K562 (cell line): ENCODE measurements at regions not wholly inside any gene's neighbourhood (a gene's known extent, or its start where the extent isn't known, plus 50 kb on each side); places are given as distances from the start of the nearest gene placed in this dataset.
A peak's percentile ranks its signal among the peaks of the same experiment; 100 is the strongest.

Experiments used
- BDP1 ChIP-seq: IDR thresholded peaks from 3 replicates; pipeline ENCODE4 v1.6.1; 2011; ENCODE audit not compliant: insufficient read length, insufficient read depth
- CBFA2T3 ChIP-seq: fragments of 450-650 bp; IDR thresholded peaks from 2 replicates; pipeline ENCODE4 v1.6.1; 2017
- ESRRB ChIP-seq: fragments of 250-450 bp; sonication (Bioruptor Pico); IDR thresholded peaks from 2 replicates; pipeline ENCODE4 v1.5.0; 2020; ENCODE audit warnings: mild to moderate bottlenecking, moderate library complexity, borderline replicate concordance
- HNRNPH1 ChIP-seq: fragments of 200-400 bp; formaldehyde crosslinking; optimal IDR thresholded peaks from 2 replicates; pipeline ENCODE3; 2017; ENCODE audit warnings: low read depth, mild to moderate bottlenecking, low read length, moderate library complexity
- HNRNPL ChIP-seq: fragments of 200-400 bp; formaldehyde crosslinking; IDR thresholded peaks from 2 replicates; pipeline ENCODE4 v1.6.1; 2017; ENCODE audit warnings: low read depth, mild to moderate bottlenecking, low read length
- MEF2A ChIP-seq: IDR thresholded peaks from 2 replicates; pipeline ENCODE4 v1.6.1; 2011; ENCODE audit warnings: low read depth, mild to moderate bottlenecking, low read length, moderate library complexity; ENCODE audit not compliant: control insufficient read depth
- NCOA4 ChIP-seq: fragments of 450-650 bp; IDR thresholded peaks from 2 replicates; pipeline ENCODE4 v1.6.1; 2018; ENCODE audit warnings: mild to moderate bottlenecking; ENCODE audit not compliant: partially characterized antibody
- RB1 ChIP-seq: fragments of 450-650 bp; IDR thresholded peaks from 2 replicates; pipeline ENCODE4 v1.6.1; 2017; ENCODE audit warnings: low read depth, mild to moderate bottlenecking
- SOX6 ChIP-seq: fragments of 450-650 bp; IDR thresholded peaks from 2 replicates; pipeline ENCODE4 v1.6.1; 2014; ENCODE audit warnings: mild to moderate bottlenecking
- ZNF146 ChIP-seq: IDR thresholded peaks from one replicate; pipeline ENCODE4 v1.6.1; 2018; ENCODE audit warnings: missing compliant biosample characterization; ENCODE audit not compliant: unreplicated experiment
- ZNF644 ChIP-seq: fragments of 200-800 bp; sonication (Bioruptor generic); IDR thresholded peaks from 2 replicates; pipeline ENCODE4 v1.6.1; 2016; ENCODE audit warnings: low read depth, missing genetic modification characterization, missing compliant biosample characterization
- ZNF780A ChIP-seq: fragments of 250-450 bp; sonication (Bioruptor Pico); IDR thresholded peaks from 2 replicates; pipeline ENCODE4 v1.5.0; 2021; ENCODE audit warnings: mild to moderate bottlenecking
- TF ChIP-seq, protein P1 (sequence below), 2 experiments: fragments of 450-650 bp; IDR thresholded peaks; 2 replicates each; pipeline ENCODE4 v1.6.1; 2018; ENCODE audit warnings: mild to moderate bottlenecking in 2 of 2, low read depth in 1 of 2; ENCODE audit not compliant: partially characterized antibody in 2 of 2
- TF ChIP-seq, protein P2 (sequence below): fragments of 450-650 bp; IDR thresholded peaks from 2 replicates; pipeline ENCODE4 v1.6.1; 2016; ENCODE audit warnings: borderline replicate concordance
- TF ChIP-seq, protein P3 (sequence below): sonication (generic); formaldehyde crosslinking; IDR thresholded peaks from 2 replicates; pipeline ENCODE4 v1.8.1; 2023; ENCODE audit warnings: missing genetic modification reagents, mild to moderate bottlenecking, borderline replicate concordance

DNA sequence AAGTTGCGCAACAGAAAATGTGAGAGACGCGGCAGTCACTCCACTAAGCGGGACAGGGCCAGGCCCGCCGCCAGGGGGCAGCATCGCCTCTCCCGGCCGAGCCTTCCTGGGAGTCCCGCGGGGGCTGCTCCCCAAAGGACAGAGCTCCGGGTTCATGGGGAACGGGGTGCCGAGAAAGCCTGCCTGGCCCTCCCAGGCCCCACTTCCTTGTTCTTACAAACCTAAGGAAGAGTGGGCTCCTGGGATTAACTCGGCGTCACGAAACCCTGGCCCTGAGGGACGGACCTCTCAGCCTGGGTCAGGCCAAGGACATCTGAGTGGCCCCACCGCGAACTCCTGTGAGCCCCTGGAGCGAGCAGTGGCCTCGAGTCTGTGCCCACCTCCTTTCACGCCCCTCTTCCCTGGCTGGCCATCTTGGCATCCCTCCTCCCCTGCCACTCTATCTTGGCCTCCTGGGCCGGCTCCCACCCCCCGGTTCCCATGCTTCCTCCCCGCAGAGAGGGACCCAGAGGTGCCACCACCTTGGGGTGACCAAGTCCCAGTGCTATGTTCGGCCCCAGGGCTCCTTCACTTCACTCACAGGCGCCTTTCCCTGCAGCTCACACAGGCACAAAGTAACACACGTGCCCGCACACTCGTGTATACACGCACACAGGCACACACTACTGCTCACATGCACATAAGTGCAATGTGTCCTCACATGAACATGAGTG is 99.9 kb upstream of the FGF3 start (continued):
- TF ChIP-seq ZNF644 (tag), result no peak
- TF ChIP-seq HNRNPH1, result no peak
- TF ChIP-seq, protein P1, sequence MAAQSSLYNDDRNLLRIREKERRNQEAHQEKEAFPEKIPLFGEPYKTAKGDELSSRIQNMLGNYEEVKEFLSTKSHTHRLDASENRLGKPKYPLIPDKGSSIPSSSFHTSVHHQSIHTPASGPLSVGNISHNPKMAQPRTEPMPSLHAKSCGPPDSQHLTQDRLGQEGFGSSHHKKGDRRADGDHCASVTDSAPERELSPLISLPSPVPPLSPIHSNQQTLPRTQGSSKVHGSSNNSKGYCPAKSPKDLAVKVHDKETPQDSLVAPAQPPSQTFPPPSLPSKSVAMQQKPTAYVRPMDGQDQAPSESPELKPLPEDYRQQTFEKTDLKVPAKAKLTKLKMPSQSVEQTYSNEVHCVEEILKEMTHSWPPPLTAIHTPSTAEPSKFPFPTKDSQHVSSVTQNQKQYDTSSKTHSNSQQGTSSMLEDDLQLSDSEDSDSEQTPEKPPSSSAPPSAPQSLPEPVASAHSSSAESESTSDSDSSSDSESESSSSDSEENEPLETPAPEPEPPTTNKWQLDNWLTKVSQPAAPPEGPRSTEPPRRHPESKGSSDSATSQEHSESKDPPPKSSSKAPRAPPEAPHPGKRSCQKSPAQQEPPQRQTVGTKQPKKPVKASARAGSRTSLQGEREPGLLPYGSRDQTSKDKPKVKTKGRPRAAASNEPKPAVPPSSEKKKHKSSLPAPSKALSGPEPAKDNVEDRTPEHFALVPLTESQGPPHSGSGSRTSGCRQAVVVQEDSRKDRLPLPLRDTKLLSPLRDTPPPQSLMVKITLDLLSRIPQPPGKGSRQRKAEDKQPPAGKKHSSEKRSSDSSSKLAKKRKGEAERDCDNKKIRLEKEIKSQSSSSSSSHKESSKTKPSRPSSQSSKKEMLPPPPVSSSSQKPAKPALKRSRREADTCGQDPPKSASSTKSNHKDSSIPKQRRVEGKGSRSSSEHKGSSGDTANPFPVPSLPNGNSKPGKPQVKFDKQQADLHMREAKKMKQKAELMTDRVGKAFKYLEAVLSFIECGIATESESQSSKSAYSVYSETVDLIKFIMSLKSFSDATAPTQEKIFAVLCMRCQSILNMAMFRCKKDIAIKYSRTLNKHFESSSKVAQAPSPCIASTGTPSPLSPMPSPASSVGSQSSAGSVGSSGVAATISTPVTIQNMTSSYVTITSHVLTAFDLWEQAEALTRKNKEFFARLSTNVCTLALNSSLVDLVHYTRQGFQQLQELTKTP (IDR thresholded peaks at IDR 0.05; ENCODE audit: low read depth in 1 of 2, partially characterized antibody in 2 of 2), result no peak
- TF ChIP-seq BDP1, result no peak
- TF ChIP-seq HNRNPL, result no peak
- TF ChIP-seq NCOA4, result no peak
- TF ChIP-seq ZNF146 (CRISPR knock-in tag), result no peak
- TF ChIP-seq ZNF780A (CRISPR knock-in tag), result no peak
- no peak for TF ChIP-seq CBFA2T3
- TF ChIP-seq MEF2A, result no peak
- no peak for TF ChIP-seq ESRRB (CRISPR knock-in tag)
- TF ChIP-seq RB1, result peak; percentile 30; the same call in 1 of the 2 replicates
- TF ChIP-seq SOX6, result no peak
- TF ChIP-seq, protein P2, sequence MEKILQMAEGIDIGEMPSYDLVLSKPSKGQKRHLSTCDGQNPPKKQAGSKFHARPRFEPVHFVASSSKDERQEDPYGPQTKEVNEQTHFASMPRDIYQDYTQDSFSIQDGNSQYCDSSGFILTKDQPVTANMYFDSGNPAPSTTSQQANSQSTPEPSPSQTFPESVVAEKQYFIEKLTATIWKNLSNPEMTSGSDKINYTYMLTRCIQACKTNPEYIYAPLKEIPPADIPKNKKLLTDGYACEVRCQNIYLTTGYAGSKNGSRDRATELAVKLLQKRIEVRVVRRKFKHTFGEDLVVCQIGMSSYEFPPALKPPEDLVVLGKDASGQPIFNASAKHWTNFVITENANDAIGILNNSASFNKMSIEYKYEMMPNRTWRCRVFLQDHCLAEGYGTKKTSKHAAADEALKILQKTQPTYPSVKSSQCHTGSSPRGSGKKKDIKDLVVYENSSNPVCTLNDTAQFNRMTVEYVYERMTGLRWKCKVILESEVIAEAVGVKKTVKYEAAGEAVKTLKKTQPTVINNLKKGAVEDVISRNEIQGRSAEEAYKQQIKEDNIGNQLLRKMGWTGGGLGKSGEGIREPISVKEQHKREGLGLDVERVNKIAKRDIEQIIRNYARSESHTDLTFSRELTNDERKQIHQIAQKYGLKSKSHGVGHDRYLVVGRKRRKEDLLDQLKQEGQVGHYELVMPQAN, result no peak
- TF ChIP-seq, protein P3, sequence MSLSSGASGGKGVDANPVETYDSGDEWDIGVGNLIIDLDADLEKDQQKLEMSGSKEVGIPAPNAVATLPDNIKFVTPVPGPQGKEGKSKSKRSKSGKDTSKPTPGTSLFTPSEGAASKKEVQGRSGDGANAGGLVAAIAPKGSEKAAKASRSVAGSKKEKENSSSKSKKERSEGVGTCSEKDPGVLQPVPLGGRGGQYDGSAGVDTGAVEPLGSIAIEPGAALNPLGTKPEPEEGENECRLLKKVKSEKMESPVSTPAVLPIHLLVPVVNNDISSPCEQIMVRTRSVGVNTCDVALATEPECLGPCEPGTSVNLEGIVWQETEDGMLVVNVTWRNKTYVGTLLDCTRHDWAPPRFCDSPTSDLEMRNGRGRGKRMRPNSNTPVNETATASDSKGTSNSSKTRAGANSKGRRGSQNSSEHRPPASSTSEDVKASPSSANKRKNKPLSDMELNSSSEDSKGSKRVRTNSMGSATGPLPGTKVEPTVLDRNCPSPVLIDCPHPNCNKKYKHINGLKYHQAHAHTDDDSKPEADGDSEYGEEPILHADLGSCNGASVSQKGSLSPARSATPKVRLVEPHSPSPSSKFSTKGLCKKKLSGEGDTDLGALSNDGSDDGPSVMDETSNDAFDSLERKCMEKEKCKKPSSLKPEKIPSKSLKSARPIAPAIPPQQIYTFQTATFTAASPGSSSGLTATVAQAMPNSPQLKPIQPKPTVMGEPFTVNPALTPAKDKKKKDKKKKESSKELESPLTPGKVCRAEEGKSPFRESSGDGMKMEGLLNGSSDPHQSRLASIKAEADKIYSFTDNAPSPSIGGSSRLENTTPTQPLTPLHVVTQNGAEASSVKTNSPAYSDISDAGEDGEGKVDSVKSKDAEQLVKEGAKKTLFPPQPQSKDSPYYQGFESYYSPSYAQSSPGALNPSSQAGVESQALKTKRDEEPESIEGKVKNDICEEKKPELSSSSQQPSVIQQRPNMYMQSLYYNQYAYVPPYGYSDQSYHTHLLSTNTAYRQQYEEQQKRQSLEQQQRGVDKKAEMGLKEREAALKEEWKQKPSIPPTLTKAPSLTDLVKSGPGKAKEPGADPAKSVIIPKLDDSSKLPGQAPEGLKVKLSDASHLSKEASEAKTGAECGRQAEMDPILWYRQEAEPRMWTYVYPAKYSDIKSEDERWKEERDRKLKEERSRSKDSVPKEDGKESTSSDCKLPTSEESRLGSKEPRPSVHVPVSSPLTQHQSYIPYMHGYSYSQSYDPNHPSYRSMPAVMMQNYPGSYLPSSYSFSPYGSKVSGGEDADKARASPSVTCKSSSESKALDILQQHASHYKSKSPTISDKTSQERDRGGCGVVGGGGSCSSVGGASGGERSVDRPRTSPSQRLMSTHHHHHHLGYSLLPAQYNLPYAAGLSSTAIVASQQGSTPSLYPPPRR, result no peak
